ENCODE measurements at regions not wholly inside any gene's neighbourhood (a gene's known extent, or its start where the extent isn't known, plus 50 kb on each side); places are given as distances from the start of the nearest gene placed in this dataset.

GRCh38 chrX:43000121-43000520 lies 222.2 kb upstream of the PPP1R2C start:
- H3K36me3 ChIP-seq (ENCODE audit: control insufficient read depth in 4 of 4, insufficient read depth in 3 of 4, low read depth in 1 of 4, low read length in 3 of 4) = no peaks in the 10 kb centered on the region
- no peak for DNase-seq (ENCODE audit: low spot score)
- H3K4me3 ChIP-seq (ENCODE audit: low read depth in 1 of 3, low read length in 3 of 3) = no peak overlapping the region
- H3K9me3 ChIP-seq (ENCODE audit: control insufficient read depth in 4 of 4, low read length in 3 of 4) = no peaks in the 10 kb centered on the region
- WGBS = 82% methylated on average over 2 of the region's 2 CpGs
- H3K27ac ChIP-seq (ENCODE audit: low read depth in 1 of 2, low read length in 2 of 2) = no peak overlapping the region
- TF ChIP-seq YY1 (IDR thresholded peaks at IDR 0.05) = no peak
- TF ChIP-seq ATF3 (IDR thresholded peaks at IDR 0.05) = no peak
- TF ChIP-seq FOXA2 (IDR thresholded peaks at IDR 0.05) = no peak
- TF ChIP-seq MAX (IDR thresholded peaks at IDR 0.05) = no peak
- H3K9ac ChIP-seq (ENCODE audit: low read depth in 1 of 2, low read length in 2 of 2) = no peak overlapping the region
- H3K27me3 ChIP-seq (ENCODE audit: control insufficient read depth in 4 of 4, insufficient read depth in 4 of 4, low read length in 3 of 4) = peaks cover 0 to 2% (median 0%) of the 10 kb centered on the region in 4 donors
- H3K4me1 ChIP-seq (ENCODE audit: control insufficient read depth in 4 of 4, insufficient read depth in 4 of 4, low read length in 3 of 4) = no peaks in the 10 kb centered on the region

- DNase-seq (ENCODE audit: low spot score) = no peak
- no peak overlapping the region for H3K27ac ChIP-seq (ENCODE audit: low read depth in 1 of 2, low read length in 2 of 2)
- no peaks in the 10 kb centered on the region for H3K9me3 ChIP-seq (ENCODE audit: control insufficient read depth in 4 of 4, low read length in 3 of 4)
- H3K4me1 ChIP-seq (ENCODE audit: control insufficient read depth in 4 of 4, insufficient read depth in 4 of 4, low read length in 3 of 4) = no peaks in the 10 kb centered on the region
- no peaks in the 10 kb centered on the region for H3K27me3 ChIP-seq (ENCODE audit: control insufficient read depth in 4 of 4, insufficient read depth in 4 of 4, low read length in 3 of 4)
- H3K9ac ChIP-seq (ENCODE audit: low read depth in 1 of 2, low read length in 2 of 2) = no peak overlapping the region
- H3K36me3 ChIP-seq (ENCODE audit: control insufficient read depth in 4 of 4, insufficient read depth in 3 of 4, low read depth in 1 of 4, low read length in 3 of 4) = no peaks in the 10 kb centered on the region
- WGBS = 82% methylated on average over 4 of the region's 4 CpGs
- no peak overlapping the region for H3K4me3 ChIP-seq (ENCODE audit: low read depth in 1 of 3, low read length in 3 of 3)
- no peak for TF ChIP-seq SP1 (IDR thresholded peaks at IDR 0.05)
Observed at GRCh38 chrX:43002526-43003203, 224.7 kb upstream of the PPP1R2C start.

GRCh38 chrX:43003204-43003565 lies 225.2 kb upstream of the PPP1R2C start:
- Histone ChIP-seq H3K27ac (ENCODE audit: low read depth in 1 of 2, low read length in 2 of 2) (no peak overlapping the region), H3K4me1 (ENCODE audit: control insufficient read depth in 4 of 4, insufficient read depth in 4 of 4, low read length in 3 of 4) (no peaks in the 10 kb centered on the region), H3K4me3 (ENCODE audit: low read depth in 1 of 3, low read length in 3 of 3) (no peak overlapping the region), H3K36me3 (ENCODE audit: control insufficient read depth in 4 of 4, insufficient read depth in 3 of 4, low read depth in 1 of 4, low read length in 3 of 4) (no peaks in the 10 kb centered on the region), H3K9me3 (ENCODE audit: control insufficient read depth in 4 of 4, low read length in 3 of 4) (no peaks in the 10 kb centered on the region), H3K27me3 (ENCODE audit: control insufficient read depth in 4 of 4, insufficient read depth in 4 of 4, low read length in 3 of 4) (no peaks in the 10 kb centered on the region), H3K9ac (ENCODE audit: low read depth in 1 of 2, low read length in 2 of 2) (no peak overlapping the region)
- 94% methylated on average over 3 of the region's 3 CpGs for WGBS
- DNase-seq (ENCODE audit: low spot score) = no peak
- TF ChIP-seq TAF1 (conservative IDR thresholded peaks at IDR 0.05) (no peak), CTCF (IDR thresholded peaks at IDR 0.05; ENCODE audit: low read depth, low read length, missing input control) (no peak), RAD21 (IDR thresholded peaks at IDR 0.05) (no peak), JUND (IDR thresholded peaks at IDR 0.05) (no peak), HNF4A (conservative IDR thresholded peaks at IDR 0.05) (no peak), EGR1 (IDR thresholded peaks at IDR 0.05; ENCODE audit: low read depth in 2 of 2) (no peak), REST (IDR thresholded peaks at IDR 0.05) (no peak), YY1 (IDR thresholded peaks at IDR 0.05) (no peak), FOXA2 (IDR thresholded peaks at IDR 0.05) (no peak), ZBTB33 (IDR thresholded peaks at IDR 0.05) (no peak), ATF3 (IDR thresholded peaks at IDR 0.05) (no peak), MAX (IDR thresholded peaks at IDR 0.05) (no peak), GABPA (IDR thresholded peaks at IDR 0.05 in 1 of 2, conservative IDR thresholded peaks at IDR 0.05 in 1 of 2) (no peak), RXRA (IDR thresholded peaks at IDR 0.05) (no peak), NR2F2 (IDR thresholded peaks at IDR 0.05) (no peak), SP1 (IDR thresholded peaks at IDR 0.05) (no peak), FOXA1 (IDR thresholded peaks at IDR 0.05) (no peak), HNF4G (IDR thresholded peaks at IDR 0.05) (no peak)

Measured in liver (tissue), 8 donors.